DMS79 treated with DMSO at 0.1 percent for 48 hours (cell line): ENCODE measurements at regions not wholly inside any gene's neighbourhood (a gene's known extent, or its start where the extent isn't known, plus 50 kb on each side); places are given as distances from the start of the nearest gene placed in this dataset.

Experiments used
- DNase-seq: peaks from one replicate; lab custom pipeline; 2025; lab: John Stamatoyannopoulos, UW

GRCh38 chr2:185990861-185991525 is 252.4 kb downstream of the FSIP2 start:
- no peak for DNase-seq

GRCh38 chr2:185998562-185999070 is 260.0 kb downstream of the FSIP2 start:
- no peak for DNase-seq

DNA sequence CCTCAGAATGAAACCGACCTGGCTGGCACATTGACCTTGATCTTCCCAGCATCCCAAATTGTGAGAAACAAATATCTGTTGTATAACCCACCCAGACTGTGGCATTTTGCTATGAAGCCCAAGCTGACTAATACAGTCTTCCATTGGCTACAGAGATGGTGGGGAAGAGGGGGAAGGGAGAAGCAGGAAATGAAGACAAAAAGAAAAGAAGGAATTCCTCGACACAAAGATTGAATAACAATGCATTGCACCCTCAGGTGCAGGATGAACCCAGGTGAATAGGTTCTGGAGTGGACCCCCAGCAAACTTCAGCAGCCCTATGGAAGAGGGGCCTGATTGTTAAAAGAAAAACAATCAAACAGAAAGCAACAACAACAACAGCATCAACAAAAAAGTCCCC is 270.7 kb downstream of the FSIP2 start:
- no peak for DNase-seq

DNA sequence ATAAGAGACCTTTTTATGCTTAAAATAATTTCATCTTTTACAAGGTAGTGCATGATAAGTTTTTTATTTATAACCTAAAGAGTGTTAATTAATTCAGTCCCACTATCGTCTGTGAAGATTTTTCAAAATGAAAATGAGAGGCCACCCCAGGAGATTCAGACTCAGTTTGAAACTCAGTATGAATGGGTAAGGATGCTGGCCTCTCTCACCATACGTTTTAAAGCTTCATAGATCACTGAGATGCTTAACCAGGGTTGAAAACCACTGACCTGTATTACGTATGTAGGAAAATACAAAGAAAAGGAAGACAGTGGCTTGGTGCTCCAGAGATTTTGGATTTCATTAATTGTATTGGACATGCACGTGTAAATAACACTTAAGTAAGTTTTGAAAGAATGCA is 278.7 kb downstream of the FSIP2 start:
- DNase-seq: no peak

DNA sequence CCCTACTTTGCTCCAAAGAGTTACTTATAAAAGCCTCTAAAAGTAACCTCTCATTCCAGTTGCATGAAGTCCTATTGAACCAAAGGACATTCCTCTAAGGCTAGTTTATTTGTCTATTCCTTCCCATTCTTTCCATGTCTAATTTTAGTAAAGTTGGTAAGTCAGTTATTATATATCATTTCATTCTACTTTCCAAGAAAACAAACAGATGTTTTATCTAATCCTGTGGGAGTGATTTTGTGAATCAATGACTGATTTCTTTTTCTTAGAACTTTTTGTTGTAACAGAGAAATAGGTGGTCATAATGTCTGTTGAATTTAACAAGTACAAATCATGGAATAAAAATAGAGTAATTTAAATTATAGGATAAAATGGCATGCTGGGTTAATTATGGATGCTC is 286.3 kb downstream of the FSIP2 start:
- DNase-seq: no peak

- no peak for DNase-seq
Observed at GRCh38 chr2:186027922-186028321, 289.3 kb downstream of the FSIP2 start.

- DNase-seq: no peak
Observed at GRCh38 chr2:186031229-186031628, 292.6 kb downstream of the FSIP2 start.

DNA sequence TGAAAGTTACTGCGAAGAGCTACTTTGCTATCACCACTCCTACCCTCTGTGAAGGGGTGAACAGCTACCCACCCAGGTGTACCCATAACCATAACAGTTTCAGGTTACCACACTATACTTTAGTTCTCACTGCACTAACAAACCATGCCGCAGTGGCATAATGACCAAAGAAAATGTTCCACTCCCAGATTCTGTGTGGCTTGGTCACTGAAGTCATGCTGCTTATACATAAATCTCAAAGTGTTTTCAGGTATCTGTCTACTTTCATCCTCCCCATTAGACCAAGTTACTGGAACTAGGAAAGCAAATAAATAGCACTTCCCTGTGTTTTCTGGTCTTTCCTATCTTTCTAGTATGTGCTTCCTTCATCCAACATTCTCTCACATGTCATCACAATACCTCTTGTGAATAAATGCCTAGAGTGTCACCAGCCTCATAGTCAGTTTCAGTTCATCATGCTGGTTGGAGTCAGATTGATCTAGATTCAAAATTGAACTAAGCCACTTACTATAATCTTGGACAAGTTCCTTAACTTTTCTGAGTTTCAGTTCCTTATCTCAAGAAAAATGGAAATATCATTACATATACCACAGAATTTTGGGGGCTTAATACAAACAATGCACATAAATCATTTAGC is 293.6 kb downstream of the FSIP2 start:
- DNase-seq: no peak

DNA sequence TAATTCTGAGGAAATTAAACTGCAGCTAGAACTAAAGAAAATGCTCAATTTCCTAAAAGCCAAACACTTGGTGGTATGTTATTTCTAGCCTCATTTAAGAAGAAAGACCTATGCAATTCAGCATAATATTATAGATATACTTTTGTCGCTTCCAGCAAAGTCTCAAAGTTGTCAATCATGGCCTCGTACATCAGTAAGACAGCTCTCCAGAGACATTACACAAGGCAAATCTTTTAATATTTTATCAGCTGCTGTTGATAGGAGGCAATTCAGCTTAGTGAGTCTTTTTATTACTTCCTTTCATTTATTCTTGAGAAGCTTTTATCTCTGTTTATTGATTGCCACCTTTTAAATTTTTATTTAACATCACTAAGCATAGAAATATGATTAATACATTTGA is 294.3 kb downstream of the FSIP2 start:
- DNase-seq: no peak

GRCh38 chr2:186033541-186033940 is 294.9 kb downstream of the FSIP2 start:
- DNase-seq: no peak

- DNase-seq: no peak
Observed at GRCh38 chr2:186036862-186037449, 298.4 kb downstream of the FSIP2 start.

GRCh38 chr2:186042207-186043028 is 303.8 kb downstream of the FSIP2 start:
- DNase-seq: no peak

GRCh38 chr2:186044761-186045160 is 306.2 kb downstream of the FSIP2 start:
- no peak for DNase-seq

- no peak for DNase-seq
Observed at GRCh38 chr2:186052930-186053329, 314.3 kb downstream of the FSIP2 start.

DNA sequence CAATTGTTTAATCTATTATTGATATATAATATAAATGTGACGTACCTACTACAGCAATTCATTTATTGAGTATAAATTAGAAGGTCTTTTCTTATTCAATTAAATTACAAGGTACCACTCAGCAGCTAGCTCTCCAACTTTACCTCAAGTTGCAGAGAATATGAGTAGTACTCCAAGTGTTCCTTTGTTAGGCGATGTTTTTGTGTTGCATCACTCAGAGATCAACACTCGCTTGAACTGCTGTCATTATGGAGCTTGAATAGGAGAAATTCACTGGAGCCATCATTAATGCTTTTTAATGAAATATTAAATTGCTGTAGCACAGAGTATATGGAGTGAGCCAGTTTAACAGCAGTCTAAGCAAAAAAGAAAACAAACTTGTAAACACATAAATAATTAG is 320.0 kb downstream of the FSIP2 start:
- DNase-seq: no peak

DNA sequence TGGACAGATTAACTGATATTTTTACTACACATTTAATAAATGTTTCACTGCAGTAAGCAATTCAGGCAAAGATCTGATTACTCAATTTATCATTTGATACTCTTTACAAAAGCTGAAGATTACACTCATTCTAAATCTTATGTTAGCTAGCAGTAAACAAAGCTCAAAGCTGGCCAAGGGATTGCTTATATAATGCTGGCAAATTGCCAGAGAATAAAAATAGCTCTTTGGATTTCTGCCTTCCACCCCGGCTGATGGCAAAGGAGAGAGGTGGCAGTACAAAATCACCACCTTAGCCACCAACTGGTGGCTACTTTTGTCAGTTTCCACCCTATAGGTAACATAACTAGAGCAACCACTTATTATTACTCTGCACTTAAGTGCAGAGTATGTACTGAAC is 320.5 kb downstream of the FSIP2 start:
- no peak for DNase-seq

DNA sequence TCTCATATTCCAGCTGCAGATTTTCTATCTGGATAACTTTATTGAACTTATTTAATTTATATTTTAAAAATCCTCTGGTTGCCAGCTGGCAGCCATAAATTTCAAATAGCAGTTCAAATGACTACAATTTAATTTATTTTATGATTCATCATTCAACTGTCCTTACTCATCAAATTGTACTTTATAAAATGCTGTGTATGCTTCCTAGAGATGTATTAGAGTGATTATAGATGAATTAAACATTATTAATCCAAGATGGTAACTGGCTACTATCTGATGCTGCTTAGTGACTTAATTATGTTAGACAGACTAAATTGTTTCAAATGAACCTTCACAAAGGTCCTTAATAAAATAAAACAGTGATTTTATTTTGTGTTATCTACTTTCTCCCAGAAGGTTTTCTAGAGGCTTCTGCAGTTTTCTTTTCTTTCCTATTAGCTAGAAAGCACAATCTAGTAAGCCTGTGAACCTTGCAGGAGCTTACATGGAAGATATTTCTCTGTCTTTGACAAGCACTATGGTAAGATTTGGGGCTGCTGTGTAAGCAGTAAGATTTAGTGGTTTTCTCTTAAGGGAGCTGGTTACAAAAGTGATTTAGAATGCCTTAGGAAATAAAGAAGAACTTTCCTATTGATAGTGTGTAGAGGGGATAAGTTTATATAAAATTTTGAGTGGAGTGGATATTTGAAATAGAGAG is 322.3 kb downstream of the FSIP2 start:
- no peak for DNase-seq

- DNase-seq: no peak
Observed at GRCh38 chr2:186064507-186064906, 325.9 kb downstream of the FSIP2 start.

DNA sequence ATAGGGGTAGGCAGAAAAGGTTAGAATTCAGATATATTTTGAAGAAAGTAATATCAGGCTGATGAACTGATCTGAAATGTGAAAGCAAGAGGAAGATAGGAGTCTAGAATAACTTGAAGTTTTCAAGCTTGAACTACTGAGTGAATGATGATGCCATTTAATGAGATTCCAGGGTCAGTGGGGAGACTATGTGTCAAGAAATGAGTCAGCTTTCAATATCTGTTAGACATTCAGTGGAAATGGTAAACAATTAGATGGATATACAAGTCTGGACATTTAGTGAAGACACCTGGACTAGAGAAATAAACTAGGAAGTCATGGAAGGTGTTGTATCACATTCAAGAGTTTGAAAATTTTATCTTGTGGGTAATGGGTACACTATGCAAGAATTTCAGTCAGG is 326.9 kb downstream of the FSIP2 start:
- no peak for DNase-seq

DNA sequence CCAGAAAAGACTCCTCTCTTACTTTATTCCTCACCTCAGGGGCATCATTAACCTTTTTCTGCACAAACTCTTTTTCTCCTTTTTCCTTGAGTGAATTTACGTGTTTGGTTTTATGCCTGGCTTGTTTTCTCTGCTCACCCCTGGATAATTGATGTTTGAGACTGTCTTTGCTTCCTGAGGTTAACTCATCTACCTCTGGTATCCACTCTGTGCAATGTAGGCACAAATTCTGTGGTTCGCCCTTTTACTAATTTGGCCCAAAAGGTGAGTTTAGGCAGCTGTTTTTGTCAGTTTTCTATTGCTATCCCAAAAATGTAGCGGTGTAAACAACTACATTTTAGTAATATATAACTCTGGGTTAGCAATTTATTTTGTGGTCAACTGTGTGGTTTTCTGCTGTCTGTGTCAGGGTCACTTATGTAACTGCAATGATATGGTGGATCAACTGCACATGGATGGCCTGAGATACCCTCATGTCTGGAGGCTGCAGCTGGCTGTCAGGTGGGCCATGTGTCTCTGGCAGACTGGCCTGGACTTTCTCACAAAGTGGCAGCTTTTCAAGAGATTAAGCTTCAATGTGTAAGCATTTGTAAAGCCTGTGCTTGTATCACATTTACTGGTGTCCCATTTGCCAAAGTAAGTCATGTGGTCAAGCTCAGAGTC is 329.7 kb downstream of the FSIP2 start:
- DNase-seq: no peak

DNA sequence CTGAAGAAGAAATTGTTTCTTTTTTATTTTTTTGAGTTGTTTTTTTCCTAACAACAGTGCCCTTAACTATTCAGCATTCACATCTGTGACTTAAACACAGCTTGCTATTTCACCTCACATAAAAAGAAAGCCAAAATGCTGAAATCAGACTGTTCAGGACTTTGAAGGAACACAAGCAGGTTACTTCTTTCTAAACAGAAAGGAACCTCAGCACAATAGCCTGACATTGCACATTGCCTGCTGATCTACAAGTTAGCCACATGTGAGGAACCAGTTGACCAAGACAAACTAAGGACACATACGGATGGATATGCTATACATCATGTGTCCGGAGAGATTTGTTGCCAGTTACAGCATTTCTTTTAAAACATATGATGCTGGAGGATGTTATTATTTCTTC is 331.1 kb downstream of the FSIP2 start:
- DNase-seq: no peak
